Fibroblast of mammary gland (primary cell): ENCODE measurements at regions not wholly inside any gene's neighbourhood (a gene's known extent, or its start where the extent isn't known, plus 50 kb on each side); places are given as distances from the start of the nearest gene placed in this dataset.

Source experiments
- DNase-seq: peaks from one replicate; pipeline ENCODE4 v3.0.0-alpha.2; 2010; ENCODE audit warnings: low read depth
- H3K4me3 ChIP-seq: 2 replicates; pipeline ENCODE4 v1.5.1; 2011; ENCODE audit warnings: low read depth, mild to moderate bottlenecking, low read length, moderate library complexity; ENCODE audit not compliant: control insufficient read depth
- CTCF ChIP-seq: conservative IDR thresholded peaks from 2 replicates; pipeline ENCODE4 v1.5.1; 2011; ENCODE audit warnings: low read depth, low read length, inconsistent platforms; ENCODE audit not compliant: control insufficient read depth, insufficient read depth

- no peak overlapping the region for H3K4me3 ChIP-seq
- DNase-seq: no peak
- no peak for TF ChIP-seq CTCF
Measured at GRCh38 chr2:84373391-84373790, 85.7 kb downstream of the SUCLG1 start.

- no peak for DNase-seq
- H3K4me3 ChIP-seq: no peak overlapping the region
- TF ChIP-seq CTCF: no peak
Measured at GRCh38 chr2:84362541-84362940, 96.5 kb downstream of the SUCLG1 start.

- H3K4me3 ChIP-seq: no peak overlapping the region
- DNase-seq: peak; percentile 57
- TF ChIP-seq CTCF: no peak
Measured at GRCh38 chr2:84338069-84338468, 121.0 kb downstream of the SUCLG1 start.

GRCh38 chr2:84327645-84328249, 131.3 kb downstream of the SUCLG1 start:
- TF ChIP-seq CTCF: no peak
- no peak overlapping the region for H3K4me3 ChIP-seq
- DNase-seq: no peak

GRCh38 chr2:84326831-84327432, 132.1 kb downstream of the SUCLG1 start:
- TF ChIP-seq CTCF: no peak
- no peak for DNase-seq
- H3K4me3 ChIP-seq: no peak overlapping the region

GRCh38 chr2:84323890-84324289, 135.2 kb downstream of the SUCLG1 start:
- no peak overlapping the region for H3K4me3 ChIP-seq
- TF ChIP-seq CTCF: no peak
- no peak for DNase-seq
